IPS-18a (cell line): ENCODE measurements at regions not wholly inside any gene's neighbourhood (a gene's known extent, or its start where the extent isn't known, plus 50 kb on each side); places are given as distances from the start of the nearest gene placed in this dataset.

Source experiments
- H3K27ac ChIP-seq: one replicate; pipeline ENCODE4 v1.5.1; 2013; ENCODE audit warnings: low read length
- H3K27me3 ChIP-seq: one replicate; pipeline ENCODE4 v1.6.1; 2013; ENCODE audit warnings: mild to moderate bottlenecking, low read length; ENCODE audit not compliant: control insufficient read depth, insufficient read depth
- H3K36me3 ChIP-seq: one replicate; pipeline ENCODE4 v1.6.1; 2013; ENCODE audit warnings: low read depth, low read length; ENCODE audit not compliant: control insufficient read depth
- H3K4me1 ChIP-seq: one replicate; pipeline ENCODE4 v1.6.1; 2013; ENCODE audit warnings: low read depth, low read length; ENCODE audit not compliant: control insufficient read depth
- H3K4me3 ChIP-seq: one replicate; pipeline ENCODE4 v1.5.1; 2013; ENCODE audit warnings: low read length
- H3K9ac ChIP-seq: one replicate; pipeline ENCODE4 v1.6.1; 2013; ENCODE audit warnings: mild to moderate bottlenecking, low read length, moderate library complexity
- H3K9me3 ChIP-seq: one replicate; pipeline ENCODE4 v1.6.1; 2013; ENCODE audit warnings: low read depth, low read length; ENCODE audit not compliant: control insufficient read depth

DNA sequence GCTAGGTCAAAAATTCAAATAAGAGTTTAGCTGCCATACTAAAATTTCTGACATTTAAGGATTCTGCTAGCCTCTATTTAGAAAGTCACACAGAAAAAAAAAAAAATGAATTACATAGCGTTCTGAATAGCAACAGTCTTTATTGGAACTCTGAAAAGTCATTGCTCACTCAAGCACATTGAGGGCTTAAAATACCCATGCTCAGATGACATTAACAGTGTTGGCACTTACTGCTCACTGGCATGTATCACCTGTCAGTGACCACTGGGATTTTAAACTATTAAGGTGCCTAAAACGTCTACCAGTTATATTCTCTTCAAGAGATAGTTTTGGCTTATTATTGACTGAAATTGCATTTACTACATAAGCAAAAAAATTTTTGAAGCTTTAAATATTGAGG is 468.0 kb upstream of the SPHKAP start:
- Histone ChIP-seq H3K27me3 (no peaks in the 10 kb centered on the region), H3K4me1 (no peaks in the 10 kb centered on the region)

DNA sequence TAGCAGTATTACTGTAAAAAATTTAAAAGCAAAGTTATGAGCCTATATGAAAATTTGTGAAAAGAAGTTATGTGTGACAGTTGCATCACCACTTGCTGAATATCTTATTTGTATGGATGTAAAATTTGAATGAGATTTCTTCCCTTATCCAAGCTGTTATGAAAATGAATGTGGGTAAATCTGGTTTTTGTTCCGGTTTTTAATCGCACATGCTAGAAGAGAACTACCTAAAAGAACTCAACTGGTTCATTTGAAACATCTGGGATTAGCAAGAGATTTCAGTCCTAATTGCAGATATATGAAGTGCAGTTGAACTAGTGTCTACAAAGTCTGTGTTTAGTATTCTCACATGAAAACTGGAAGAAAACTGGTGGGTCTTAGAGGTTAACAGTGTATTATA is 467.1 kb upstream of the SPHKAP start:
- H3K4me1 ChIP-seq: no peaks in the 10 kb centered on the region
- H3K27ac ChIP-seq: no peak overlapping the region
- no peaks in the 10 kb centered on the region for H3K36me3 ChIP-seq
- H3K27me3 ChIP-seq: no peaks in the 10 kb centered on the region
- no peaks in the 10 kb centered on the region for H3K9me3 ChIP-seq
- H3K9ac ChIP-seq: no peak overlapping the region
- no peak overlapping the region for H3K4me3 ChIP-seq

More for the DNA sequence above, 468.0 kb upstream of the SPHKAP start:
- H3K9ac ChIP-seq: no peak overlapping the region
- no peak overlapping the region for H3K4me3 ChIP-seq
- no peak overlapping the region for H3K27ac ChIP-seq
- no peaks in the 10 kb centered on the region for H3K36me3 ChIP-seq
- no peaks in the 10 kb centered on the region for H3K9me3 ChIP-seq

DNA sequence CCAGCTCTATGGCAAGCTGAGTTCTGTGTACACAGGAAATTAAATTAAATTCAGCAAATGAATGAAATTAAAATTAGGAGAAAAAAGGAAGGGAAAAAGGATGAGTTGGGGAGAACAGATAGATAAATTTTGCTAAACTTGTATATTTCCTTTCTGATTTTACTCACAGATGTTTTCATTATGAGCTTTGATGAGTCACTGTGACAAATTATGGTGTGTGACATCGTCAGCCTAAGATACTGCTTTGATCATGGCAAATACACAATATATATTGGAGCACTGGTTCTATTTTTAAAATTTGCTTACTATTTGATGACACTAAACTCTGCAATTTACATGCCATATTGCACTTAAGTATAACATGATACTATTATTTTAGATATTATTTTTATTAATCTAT is 464.6 kb upstream of the SPHKAP start:
- Histone ChIP-seq H3K36me3 (no peaks in the 10 kb centered on the region), H3K4me1 (no peaks in the 10 kb centered on the region), H3K27me3 (no peaks in the 10 kb centered on the region), H3K4me3 (no peak overlapping the region), H3K27ac (no peak overlapping the region), H3K9ac (no peak overlapping the region), H3K9me3 (no peaks in the 10 kb centered on the region)

DNA sequence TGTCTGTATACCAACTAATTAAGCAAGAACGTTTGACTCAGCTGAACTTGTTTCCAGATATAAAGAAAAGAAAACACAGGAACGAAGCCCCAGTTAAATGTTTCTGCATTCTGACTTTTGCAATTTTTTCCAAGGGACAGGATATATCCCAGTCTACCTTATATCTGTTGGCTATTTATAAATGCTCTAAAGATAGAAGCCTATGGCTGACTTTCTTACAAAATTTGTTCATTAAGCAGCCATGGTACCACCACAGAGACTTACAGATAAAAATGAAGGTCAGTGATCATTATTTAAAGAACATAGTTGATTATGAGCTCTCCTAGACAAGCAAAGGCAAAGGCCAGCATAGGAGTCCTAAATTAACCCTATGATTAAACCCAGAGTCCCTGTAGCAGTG is 462.7 kb upstream of the SPHKAP start:
- Histone ChIP-seq H3K27ac (no peak overlapping the region), H3K9me3 (no peaks in the 10 kb centered on the region), H3K4me1 (no peaks in the 10 kb centered on the region), H3K27me3 (no peaks in the 10 kb centered on the region), H3K36me3 (no peaks in the 10 kb centered on the region), H3K4me3 (no peak overlapping the region), H3K9ac (no peak overlapping the region)

DNA sequence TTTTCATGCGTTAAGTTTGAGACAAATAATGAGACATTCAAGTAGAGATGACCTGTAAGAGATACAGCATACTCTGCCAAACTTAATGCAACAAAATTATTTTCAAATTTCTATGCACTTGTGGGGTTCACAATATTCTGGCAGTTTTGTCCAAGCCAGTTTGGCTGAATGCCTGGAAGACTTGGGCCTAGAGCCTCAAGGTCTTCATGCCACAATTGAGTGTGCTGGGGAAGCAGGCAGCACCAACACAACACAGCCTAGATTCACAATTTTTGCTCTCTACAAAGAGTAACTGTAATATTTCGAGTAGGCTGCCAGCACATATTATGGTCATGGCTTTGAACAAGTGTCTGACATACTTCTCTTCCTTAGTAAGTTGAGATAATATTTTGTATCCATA is 461.4 kb upstream of the SPHKAP start:
- Histone ChIP-seq H3K36me3 (no peaks in the 10 kb centered on the region), H3K27ac (no peak overlapping the region), H3K4me3 (no peak overlapping the region), H3K27me3 (no peaks in the 10 kb centered on the region), H3K9me3 (no peaks in the 10 kb centered on the region), H3K4me1 (no peaks in the 10 kb centered on the region), H3K9ac (no peak overlapping the region)

DNA sequence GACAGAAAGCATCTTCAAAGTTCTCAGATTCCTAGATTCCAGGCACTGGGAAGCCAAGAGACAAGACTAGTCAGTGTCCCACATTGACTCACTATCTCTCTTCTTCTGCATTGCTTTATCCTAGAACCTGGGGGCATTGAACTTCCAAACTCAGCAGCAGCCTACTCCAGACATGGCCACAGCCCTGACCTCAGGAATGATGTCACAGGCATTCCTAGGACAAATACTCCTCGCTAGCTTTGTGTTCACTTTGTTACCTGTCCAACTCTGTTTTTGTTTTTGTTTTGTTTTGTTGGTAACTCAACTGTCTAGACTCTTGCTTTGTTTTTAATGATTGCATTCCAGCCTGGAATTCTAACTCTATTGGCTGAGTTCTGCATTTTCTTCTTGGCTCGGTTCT is 449.3 kb upstream of the SPHKAP start:
- H3K4me1 ChIP-seq: no peaks in the 10 kb centered on the region
- H3K4me3 ChIP-seq: no peak overlapping the region
- H3K9me3 ChIP-seq: no peaks in the 10 kb centered on the region
- no peak overlapping the region for H3K9ac ChIP-seq
- H3K36me3 ChIP-seq: no peaks in the 10 kb centered on the region
- no peaks in the 10 kb centered on the region for H3K27me3 ChIP-seq
- H3K27ac ChIP-seq: no peak overlapping the region

DNA sequence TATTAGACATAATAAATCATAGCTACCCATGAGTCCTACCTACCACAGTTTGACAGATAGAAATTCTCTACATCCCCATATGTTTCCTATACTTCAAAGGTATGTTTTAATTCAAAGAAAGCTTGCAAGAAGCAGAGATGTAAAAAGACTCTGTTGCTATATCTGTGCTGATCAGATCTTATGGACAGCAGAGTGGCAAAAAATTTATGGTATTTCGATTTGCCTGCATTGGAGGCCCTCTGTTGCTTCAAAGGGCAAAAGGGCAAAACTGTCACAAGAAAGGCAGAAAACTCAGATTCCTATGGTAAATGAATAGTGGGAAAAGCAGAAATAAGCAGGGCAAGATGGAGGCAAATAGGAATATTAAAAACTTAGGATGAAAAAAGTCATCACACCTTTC is 447.8 kb upstream of the SPHKAP start:
- no peaks in the 10 kb centered on the region for H3K4me1 ChIP-seq
- no peak overlapping the region for H3K9ac ChIP-seq
- no peaks in the 10 kb centered on the region for H3K36me3 ChIP-seq
- no peak overlapping the region for H3K27ac ChIP-seq
- H3K27me3 ChIP-seq: no peaks in the 10 kb centered on the region
- H3K9me3 ChIP-seq: no peaks in the 10 kb centered on the region
- no peak overlapping the region for H3K4me3 ChIP-seq

DNA sequence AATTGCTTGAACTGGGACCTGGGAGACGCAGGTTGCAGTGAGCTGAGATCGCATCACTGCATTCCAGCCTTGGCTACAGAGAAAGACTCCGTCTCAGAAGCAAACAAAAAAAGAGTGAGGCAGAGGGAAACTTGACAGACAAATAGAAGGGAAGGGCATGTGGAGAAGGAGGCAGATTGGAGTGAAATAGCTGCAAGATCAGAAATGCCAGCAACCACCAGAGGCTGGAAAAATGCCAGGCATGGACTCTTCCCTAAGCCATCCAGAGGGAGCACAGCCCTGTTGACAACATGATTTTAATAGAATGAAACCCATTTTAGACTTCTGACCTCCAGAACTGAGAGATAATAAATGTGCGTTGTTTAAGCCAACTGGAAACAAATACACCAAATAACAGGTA is 447.2 kb upstream of the SPHKAP start:
- Histone ChIP-seq H3K9me3 (no peaks in the 10 kb centered on the region), H3K4me3 (no peak overlapping the region), H3K27ac (no peak overlapping the region), H3K27me3 (no peaks in the 10 kb centered on the region), H3K36me3 (no peaks in the 10 kb centered on the region), H3K9ac (no peak overlapping the region), H3K4me1 (no peaks in the 10 kb centered on the region)

DNA sequence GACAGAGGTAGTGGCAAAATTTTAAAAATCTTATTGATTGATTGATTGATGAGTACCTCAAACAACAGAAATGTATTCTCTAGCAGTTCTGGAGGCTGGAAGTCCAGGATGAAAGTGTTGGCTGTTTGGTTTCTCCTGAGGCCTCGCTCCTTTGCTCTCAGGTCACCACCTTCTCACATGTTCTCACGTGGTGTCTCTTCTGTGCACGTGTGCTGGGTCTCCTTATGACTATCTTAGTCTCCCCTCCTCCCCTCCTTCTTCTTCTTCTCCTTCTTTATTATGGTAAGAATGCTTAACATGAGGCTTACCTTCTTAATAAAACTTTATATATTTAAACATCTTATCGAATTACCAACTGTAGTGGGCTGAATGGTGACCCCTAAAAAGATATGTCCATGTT is 446.0 kb upstream of the SPHKAP start:
- Histone ChIP-seq H3K9me3 (no peaks in the 10 kb centered on the region), H3K4me3 (no peak overlapping the region), H3K36me3 (no peaks in the 10 kb centered on the region), H3K4me1 (no peaks in the 10 kb centered on the region), H3K9ac (no peak overlapping the region), H3K27ac (no peak overlapping the region), H3K27me3 (no peaks in the 10 kb centered on the region)

DNA sequence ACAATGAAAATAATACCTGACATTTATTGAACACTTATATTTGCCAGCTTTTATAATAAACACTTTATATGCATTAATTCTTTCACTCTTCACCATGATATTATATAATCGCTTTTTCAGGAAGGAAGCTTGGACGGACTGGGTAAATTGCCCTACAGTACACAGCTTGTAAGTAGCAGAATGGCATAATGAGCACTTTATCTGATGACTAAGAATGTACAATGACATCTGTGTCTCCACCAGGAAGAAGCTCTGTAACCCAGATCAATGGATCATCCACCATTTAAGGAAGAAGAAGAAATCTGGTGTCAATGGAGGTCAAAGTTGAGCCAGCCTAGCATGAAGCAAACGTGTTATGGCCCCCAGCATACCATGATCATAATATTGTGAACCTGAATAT is 444.0 kb upstream of the SPHKAP start:
- Histone ChIP-seq H3K36me3 (no peaks in the 10 kb centered on the region), H3K4me1 (no peaks in the 10 kb centered on the region), H3K4me3 (no peak overlapping the region), H3K9me3 (no peaks in the 10 kb centered on the region), H3K27ac (no peak overlapping the region), H3K27me3 (no peaks in the 10 kb centered on the region), H3K9ac (no peak overlapping the region)

DNA sequence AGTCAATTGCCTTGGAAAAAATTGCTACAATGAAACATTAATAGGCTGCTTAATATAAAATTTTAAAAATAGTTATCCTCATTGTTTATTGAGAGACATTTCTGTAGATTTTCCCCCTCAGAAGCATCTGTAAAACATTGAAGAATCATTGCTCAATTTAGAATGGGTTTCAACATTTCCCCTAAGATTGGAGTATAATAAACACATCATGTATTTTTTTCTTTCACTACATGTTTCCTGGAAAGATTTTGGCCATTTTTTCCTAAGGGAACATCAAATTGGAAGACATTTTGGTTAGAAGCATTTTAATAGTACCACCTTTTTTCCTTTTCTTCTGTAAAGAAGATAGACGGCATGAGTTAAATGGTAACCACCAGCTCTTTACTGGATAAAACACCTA is 443.2 kb upstream of the SPHKAP start:
- Histone ChIP-seq H3K4me1 (no peaks in the 10 kb centered on the region), H3K9me3 (no peaks in the 10 kb centered on the region), H3K9ac (no peak overlapping the region), H3K27me3 (no peaks in the 10 kb centered on the region), H3K27ac (no peak overlapping the region), H3K4me3 (no peak overlapping the region), H3K36me3 (no peaks in the 10 kb centered on the region)

DNA sequence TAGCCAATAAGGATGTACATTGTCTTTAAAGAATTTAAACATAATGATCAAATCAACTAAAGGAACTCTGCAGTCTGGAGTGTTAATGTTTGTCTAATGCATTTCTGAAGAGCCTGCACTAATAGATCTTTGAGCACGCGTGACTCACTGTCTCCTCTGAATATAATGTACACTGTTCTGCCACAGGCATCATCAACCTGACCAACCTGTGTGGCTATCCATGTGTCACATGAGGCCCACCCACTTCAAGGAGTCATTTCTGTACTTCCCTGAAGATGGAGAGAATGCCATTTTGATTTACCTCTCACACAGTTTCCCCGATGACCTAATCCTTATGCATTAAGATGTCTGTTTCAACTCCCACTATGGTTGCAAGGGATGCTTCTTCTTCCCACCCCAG is 434.0 kb upstream of the SPHKAP start:
- H3K4me1 ChIP-seq: no peaks in the 10 kb centered on the region
- H3K4me3 ChIP-seq: no peak overlapping the region
- H3K9me3 ChIP-seq: no peaks in the 10 kb centered on the region
- H3K27ac ChIP-seq: no peak overlapping the region
- H3K36me3 ChIP-seq: no peaks in the 10 kb centered on the region
- H3K27me3 ChIP-seq: no peaks in the 10 kb centered on the region
- H3K9ac ChIP-seq: no peak overlapping the region

DNA sequence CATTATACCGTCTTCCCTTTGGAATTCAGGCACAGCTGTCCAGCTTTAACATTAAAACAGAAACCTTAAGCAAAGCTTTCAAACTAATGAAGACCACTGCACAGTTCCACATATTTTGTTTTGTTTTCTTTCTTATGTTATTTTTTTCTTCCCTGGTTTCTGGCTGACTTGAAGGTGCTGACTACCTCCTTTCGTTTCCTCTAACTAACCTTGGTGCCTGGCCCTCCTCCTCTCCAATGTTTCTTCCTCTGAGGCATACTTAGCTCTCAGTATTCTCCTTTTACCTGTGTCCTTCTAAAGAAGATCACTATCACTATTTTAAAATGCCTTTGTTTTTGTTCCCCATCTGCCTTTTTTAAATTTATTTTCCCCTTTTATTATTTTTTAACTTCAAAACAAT is 433.3 kb upstream of the SPHKAP start:
- no peaks in the 10 kb centered on the region for H3K9me3 ChIP-seq
- H3K36me3 ChIP-seq: no peaks in the 10 kb centered on the region
- no peak overlapping the region for H3K27ac ChIP-seq
- H3K9ac ChIP-seq: no peak overlapping the region
- no peak overlapping the region for H3K4me3 ChIP-seq
- no peaks in the 10 kb centered on the region for H3K27me3 ChIP-seq
- no peaks in the 10 kb centered on the region for H3K4me1 ChIP-seq
